Loucy (cell line): ENCODE measurements at regions not wholly inside any gene's neighbourhood (a gene's known extent, or its start where the extent isn't known, plus 50 kb on each side); places are given as distances from the start of the nearest gene placed in this dataset.

Experiments
- H2AFZ ChIP-seq: fragments of 200-600 bp; sonication (generic); 2 replicates; pipeline ENCODE4 v1.6.0; 2016; ENCODE audit warnings: antibody characterized with exemption, mild to moderate bottlenecking, low read length, moderate library complexity
- H3F3A ChIP-seq: fragments of 200-600 bp; 2 replicates; pipeline ENCODE4 v1.6.0; 2016; ENCODE audit warnings: antibody characterized with exemption, low read depth, mild to moderate bottlenecking
- H3K27me3 ChIP-seq: fragments of 200-600 bp; sonication (generic); 2 replicates; pipeline ENCODE4 v1.6.1; 2014; ENCODE audit warnings: low read length, mild to moderate bottlenecking; ENCODE audit not compliant: insufficient read depth, poor library complexity, severe bottlenecking
- H3K36me3 ChIP-seq: fragments of 200-600 bp; sonication (generic); 2 replicates; pipeline ENCODE4 v1.6.1; 2016; ENCODE audit warnings: low read length; ENCODE audit not compliant: insufficient read depth
- H3K4me1 ChIP-seq: fragments of 200-600 bp; sonication (generic); 2 replicates; pipeline ENCODE4 v1.5.1; 2014; ENCODE audit warnings: low read length, mild to moderate bottlenecking; ENCODE audit not compliant: insufficient read depth, poor library complexity, severe bottlenecking
- H3K4me2 ChIP-seq: fragments of 200-600 bp; sonication (generic); 2 replicates; pipeline ENCODE4 v1.6.0; 2014; ENCODE audit warnings: antibody characterized with exemption, low read length, low read depth, mild to moderate bottlenecking; ENCODE audit not compliant: poor library complexity, severe bottlenecking
- H3K4me3 ChIP-seq: fragments of 200-600 bp; sonication (generic); 2 replicates; pipeline ENCODE4 v1.5.1; 2014; ENCODE audit warnings: low read length, mild to moderate bottlenecking, mixed read lengths; ENCODE audit not compliant: poor library complexity, severe bottlenecking
- H3K79me2 ChIP-seq: fragments of 200-600 bp; sonication (generic); 2 replicates; pipeline ENCODE4 v1.6.1; 2014; ENCODE audit warnings: low read length; ENCODE audit not compliant: insufficient read depth
- H3K9ac ChIP-seq: fragments of 200-600 bp; sonication (generic); 2 replicates; pipeline ENCODE4 v1.6.0; 2014; ENCODE audit warnings: mild to moderate bottlenecking, low read depth, low read length, moderate library complexity; ENCODE audit not compliant: poor library complexity, severe bottlenecking
- H3K9me2 ChIP-seq: fragments of 200-600 bp; sonication (generic); replicated peaks from 2 replicates; pipeline ENCODE4 v1.6.1; 2016; ENCODE audit warnings: low read depth, low read length, mixed read lengths
- H3K9me3 ChIP-seq: fragments of 200-600 bp; sonication (generic); 2 replicates; pipeline ENCODE4 v1.6.1; 2014; ENCODE audit warnings: mild to moderate bottlenecking, antibody characterized with exemption, low read length, low read depth; ENCODE audit not compliant: insufficient read depth
- H4K20me1 ChIP-seq: fragments of 200-600 bp; sonication (generic); 2 replicates; pipeline ENCODE4 v1.6.0; 2014; ENCODE audit warnings: antibody characterized with exemption, low read length, mild to moderate bottlenecking; ENCODE audit not compliant: insufficient read depth, poor library complexity, severe bottlenecking
- EZH2phosphoT487 ChIP-seq: fragments of 200-600 bp; IDR thresholded peaks from 2 replicates; pipeline ENCODE4 v1.6.1; 2018; ENCODE audit warnings: antibody characterized with exemption, mild to moderate bottlenecking, moderate library complexity, borderline replicate concordance
- TF ChIP-seq, protein P1 (sequence below): fragments of 200-600 bp; sonication (generic); conservative IDR thresholded peaks from 2 replicates; pipeline ENCODE4 v1.5.1; 2014; ENCODE audit warnings: mild to moderate bottlenecking, antibody characterized with exemption, low read length

DNA sequence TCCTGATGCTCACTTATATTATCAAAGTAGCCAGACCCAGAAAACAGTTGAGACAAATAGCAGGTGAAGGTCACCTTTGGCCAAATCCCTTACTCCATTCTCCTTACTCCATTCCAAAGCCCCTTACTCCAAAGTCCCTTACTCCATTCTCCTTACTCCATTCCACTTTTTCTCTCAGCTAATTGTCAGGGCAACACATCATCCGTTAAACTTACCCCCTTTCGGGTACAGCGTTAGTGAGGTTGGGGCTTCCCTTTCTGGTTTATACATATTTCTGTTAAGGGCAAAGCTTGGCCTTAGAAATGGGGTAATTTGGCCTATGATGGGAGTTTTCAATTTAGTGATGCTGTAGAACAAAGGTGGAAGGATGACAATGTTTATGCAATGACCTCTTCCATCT, 111.8 kb upstream of the CCND2 start:
- no peaks in the 10 kb centered on the region for H3K36me3 ChIP-seq
- H3K9me2 ChIP-seq, result no peaks in the 10 kb centered on the region
- H3K27me3 ChIP-seq, result no peaks in the 10 kb centered on the region
- H3K4me1 ChIP-seq, result no peaks in the 10 kb centered on the region
- no peaks in the 10 kb centered on the region for H3K9me3 ChIP-seq
- H3K4me2 ChIP-seq, result no peak overlapping the region
- no peak overlapping the region for H2AFZ ChIP-seq
- no peaks in the 10 kb centered on the region for H4K20me1 ChIP-seq
- H3K79me2 ChIP-seq, result no peaks in the 10 kb centered on the region
- no peaks in the 10 kb centered on the region for H3F3A ChIP-seq
- H3K9ac ChIP-seq, result no peak overlapping the region
- no peak for TF ChIP-seq EZH2phosphoT487
- TF ChIP-seq, protein P1, sequence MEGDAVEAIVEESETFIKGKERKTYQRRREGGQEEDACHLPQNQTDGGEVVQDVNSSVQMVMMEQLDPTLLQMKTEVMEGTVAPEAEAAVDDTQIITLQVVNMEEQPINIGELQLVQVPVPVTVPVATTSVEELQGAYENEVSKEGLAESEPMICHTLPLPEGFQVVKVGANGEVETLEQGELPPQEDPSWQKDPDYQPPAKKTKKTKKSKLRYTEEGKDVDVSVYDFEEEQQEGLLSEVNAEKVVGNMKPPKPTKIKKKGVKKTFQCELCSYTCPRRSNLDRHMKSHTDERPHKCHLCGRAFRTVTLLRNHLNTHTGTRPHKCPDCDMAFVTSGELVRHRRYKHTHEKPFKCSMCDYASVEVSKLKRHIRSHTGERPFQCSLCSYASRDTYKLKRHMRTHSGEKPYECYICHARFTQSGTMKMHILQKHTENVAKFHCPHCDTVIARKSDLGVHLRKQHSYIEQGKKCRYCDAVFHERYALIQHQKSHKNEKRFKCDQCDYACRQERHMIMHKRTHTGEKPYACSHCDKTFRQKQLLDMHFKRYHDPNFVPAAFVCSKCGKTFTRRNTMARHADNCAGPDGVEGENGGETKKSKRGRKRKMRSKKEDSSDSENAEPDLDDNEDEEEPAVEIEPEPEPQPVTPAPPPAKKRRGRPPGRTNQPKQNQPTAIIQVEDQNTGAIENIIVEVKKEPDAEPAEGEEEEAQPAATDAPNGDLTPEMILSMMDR, result no peak
- H3K4me3 ChIP-seq, result no peak overlapping the region

DNA sequence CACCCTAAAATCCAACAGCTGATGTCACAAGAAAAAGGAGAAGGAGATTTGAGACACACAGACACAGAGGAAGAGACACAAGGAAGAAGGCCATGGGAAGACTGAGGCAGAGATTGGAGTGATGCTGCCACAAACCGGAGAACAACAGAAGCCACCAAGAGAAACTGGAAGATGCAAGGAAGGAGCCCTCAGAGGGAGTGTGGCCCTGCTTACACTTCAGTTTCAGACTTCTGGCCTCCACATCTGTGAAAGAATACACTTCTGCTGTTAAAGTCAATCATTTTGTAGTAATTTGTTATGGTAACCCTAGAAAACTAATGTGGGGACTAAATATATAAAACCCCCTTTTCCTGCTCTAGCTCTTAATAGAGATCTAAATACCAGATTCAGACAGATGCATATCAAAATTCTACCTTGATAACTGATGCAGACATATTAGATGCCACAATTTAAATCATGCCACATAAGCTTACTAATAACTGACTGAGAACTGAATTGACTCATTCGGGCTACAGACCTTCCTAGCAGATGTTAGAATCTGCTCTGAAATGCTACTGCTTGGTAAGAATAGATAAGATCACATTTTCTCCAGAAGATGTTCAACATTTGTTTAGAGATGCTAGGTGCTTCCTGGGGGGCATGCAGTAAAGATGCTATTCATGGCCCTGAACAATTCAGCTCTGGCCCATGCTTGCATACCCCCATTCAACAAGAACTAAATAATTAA, 113.1 kb upstream of the CCND2 start:
- Histone ChIP-seq H3K27me3 (no peaks in the 10 kb centered on the region), H3F3A (no peaks in the 10 kb centered on the region), H2AFZ (no peak overlapping the region), H3K9me3 (no peaks in the 10 kb centered on the region), H3K9me2 (no peaks in the 10 kb centered on the region), H3K4me2 (no peak overlapping the region), H3K4me1 (no peaks in the 10 kb centered on the region), H3K79me2 (no peaks in the 10 kb centered on the region), H3K9ac (no peak overlapping the region), H3K36me3 (no peaks in the 10 kb centered on the region), H3K4me3 (no peak overlapping the region), H4K20me1 (no peaks in the 10 kb centered on the region)
- no peak for TF ChIP-seq EZH2phosphoT487
- TF ChIP-seq, protein P1, result no peak

DNA sequence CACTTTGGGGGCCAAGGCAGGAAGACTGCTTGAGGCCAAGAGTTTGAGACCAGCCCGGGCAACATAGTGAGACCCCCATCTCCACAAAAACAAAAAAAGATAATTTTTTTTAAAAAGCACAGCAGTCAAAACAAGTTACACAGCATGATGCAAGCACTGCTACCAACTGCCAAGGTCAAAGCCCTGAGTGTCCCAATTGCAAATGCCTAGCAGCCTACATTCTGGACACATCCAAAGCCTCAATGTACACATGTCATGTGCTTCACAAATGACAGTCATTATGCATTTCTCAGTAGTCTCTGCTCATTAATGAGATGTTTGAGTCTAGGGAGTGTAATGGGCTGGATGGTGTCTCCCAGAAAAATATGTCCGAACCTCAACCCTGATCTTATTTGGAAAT, 113.7 kb upstream of the CCND2 start:
- no peaks in the 10 kb centered on the region for H4K20me1 ChIP-seq
- no peaks in the 10 kb centered on the region for H3K27me3 ChIP-seq
- TF ChIP-seq EZH2phosphoT487, result no peak
- TF ChIP-seq, protein P1, result no peak
- H3K4me3 ChIP-seq, result no peak overlapping the region
- H3K36me3 ChIP-seq, result no peaks in the 10 kb centered on the region
- H2AFZ ChIP-seq, result no peak overlapping the region
- H3K9me2 ChIP-seq, result no peaks in the 10 kb centered on the region
- no peak overlapping the region for H3K9ac ChIP-seq
- H3K4me2 ChIP-seq, result no peak overlapping the region
- H3K4me1 ChIP-seq, result peaks cover 3% of the 10 kb centered on the region
- no peaks in the 10 kb centered on the region for H3F3A ChIP-seq
- H3K79me2 ChIP-seq, result no peaks in the 10 kb centered on the region
- H3K9me3 ChIP-seq, result no peaks in the 10 kb centered on the region
